BJ (cell line): ENCODE measurements at regions not wholly inside any gene's neighbourhood (a gene's known extent, or its start where the extent isn't known, plus 50 kb on each side); places are given as distances from the start of the nearest gene placed in this dataset.

Source experiments
- CTCF ChIA-PET: fragments of 350-600 bp; formaldehyde crosslinking; extraction: SDS; loops from one replicate; lab custom pipeline; 2021; ENCODE audit warnings: antibody characterized with exemption, inconsistent platforms; lab: Yijun Ruan, JAX
- POLR2A ChIA-PET: fragments of 300-600 bp; sonication (Branson Sonifier 250); formaldehyde crosslinking; extraction: SDS; loops from one replicate; lab custom pipeline; 2021; ENCODE audit warnings: antibody characterized with exemption; lab: Charles Lee
- DNase-seq: peaks from one replicate; pipeline ENCODE4 v3.0.0-alpha.2; 2011; ENCODE audit warnings: low read depth
- H3K27me3 ChIP-seq: 2 replicates; pipeline ENCODE4 v1.6.0; 2011; ENCODE audit warnings: low read length; ENCODE audit not compliant: control insufficient read depth, insufficient read depth
- H3K36me3 ChIP-seq: 2 replicates; pipeline ENCODE4 v1.5.1; 2011; ENCODE audit warnings: low read length; ENCODE audit not compliant: control insufficient read depth, insufficient read depth
- H3K4me3 ChIP-seq: 2 replicates; pipeline ENCODE4 v1.5.1; 2011; ENCODE audit warnings: low read depth, mild to moderate bottlenecking, control low read depth, low read length
- TF ChIP-seq, protein P1 (sequence below): IDR thresholded peaks from 2 replicates; pipeline ENCODE4 v1.5.1; 2011; ENCODE audit warnings: low read depth, mild to moderate bottlenecking, control low read depth, inconsistent platforms, low read length, moderate library complexity; ENCODE audit not compliant: insufficient read depth

DNA sequence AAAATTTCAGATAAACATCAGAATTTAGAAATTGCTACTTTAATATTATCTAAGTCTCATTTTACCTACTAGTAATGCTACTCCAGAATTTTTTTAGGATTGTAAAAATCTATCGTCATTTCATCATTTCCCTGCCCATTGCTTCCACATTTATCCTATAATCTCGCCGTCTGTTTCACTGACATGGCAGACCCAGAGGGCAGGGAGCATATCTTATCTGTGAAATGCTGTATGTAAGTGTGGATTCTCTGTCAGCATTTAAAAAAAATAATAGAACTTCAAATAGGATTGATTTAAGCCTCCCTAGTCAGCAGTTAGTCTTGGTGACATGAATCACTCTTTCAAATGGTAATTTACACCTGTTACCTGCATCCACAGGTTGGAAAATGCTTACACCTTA is 314.4 kb downstream of the PCDH7 start:
- POLR2A ChIA-PET: no interaction called here
- H3K4me3 ChIP-seq: no peak overlapping the region
- TF ChIP-seq, protein P1, sequence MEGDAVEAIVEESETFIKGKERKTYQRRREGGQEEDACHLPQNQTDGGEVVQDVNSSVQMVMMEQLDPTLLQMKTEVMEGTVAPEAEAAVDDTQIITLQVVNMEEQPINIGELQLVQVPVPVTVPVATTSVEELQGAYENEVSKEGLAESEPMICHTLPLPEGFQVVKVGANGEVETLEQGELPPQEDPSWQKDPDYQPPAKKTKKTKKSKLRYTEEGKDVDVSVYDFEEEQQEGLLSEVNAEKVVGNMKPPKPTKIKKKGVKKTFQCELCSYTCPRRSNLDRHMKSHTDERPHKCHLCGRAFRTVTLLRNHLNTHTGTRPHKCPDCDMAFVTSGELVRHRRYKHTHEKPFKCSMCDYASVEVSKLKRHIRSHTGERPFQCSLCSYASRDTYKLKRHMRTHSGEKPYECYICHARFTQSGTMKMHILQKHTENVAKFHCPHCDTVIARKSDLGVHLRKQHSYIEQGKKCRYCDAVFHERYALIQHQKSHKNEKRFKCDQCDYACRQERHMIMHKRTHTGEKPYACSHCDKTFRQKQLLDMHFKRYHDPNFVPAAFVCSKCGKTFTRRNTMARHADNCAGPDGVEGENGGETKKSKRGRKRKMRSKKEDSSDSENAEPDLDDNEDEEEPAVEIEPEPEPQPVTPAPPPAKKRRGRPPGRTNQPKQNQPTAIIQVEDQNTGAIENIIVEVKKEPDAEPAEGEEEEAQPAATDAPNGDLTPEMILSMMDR: no peak
- no peaks in the 10 kb centered on the region for H3K36me3 ChIP-seq
- no peak for DNase-seq
- CTCF ChIA-PET: interaction anchor here (0.7 kb wide), 1 partner anchor 313 kb away, joined by 3 read pairs; no protein-coding TSS in a partner anchor
- no peaks in the 10 kb centered on the region for H3K27me3 ChIP-seq

DNA sequence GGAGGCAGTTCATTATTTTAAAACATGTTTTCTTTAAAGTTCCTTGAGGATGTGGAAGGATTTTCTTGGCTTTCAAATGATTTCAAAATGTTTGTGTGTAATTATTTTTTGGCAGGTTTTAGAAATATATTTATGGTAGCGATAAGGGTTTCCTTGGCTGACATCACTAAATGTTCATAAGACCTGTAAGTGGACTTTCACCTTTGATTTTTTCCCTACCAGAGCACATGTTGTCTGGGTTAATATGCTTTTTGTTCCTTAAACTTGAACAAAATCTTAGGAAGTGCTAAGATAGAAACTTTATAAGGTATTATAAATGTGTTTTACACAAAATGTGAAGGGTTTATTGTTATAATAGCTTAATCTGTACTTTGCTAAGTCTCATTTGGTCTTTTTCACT is 315.6 kb downstream of the PCDH7 start:
- Histone ChIP-seq H3K36me3 (no peaks in the 10 kb centered on the region), H3K4me3 (no peak overlapping the region), H3K27me3 (no peaks in the 10 kb centered on the region)
- ChIA-PET CTCF (interaction anchor here (0.7 kb wide), 1 partner anchor 11 kb away, joined by 3 read pairs; no protein-coding TSS in a partner anchor), POLR2A (interaction anchor here (0.7 kb wide), 1 partner anchor 22 kb away, joined by 4 read pairs; no protein-coding TSS in a partner anchor)
- TF ChIP-seq, protein P1: no peak
- no peak for DNase-seq

DNA sequence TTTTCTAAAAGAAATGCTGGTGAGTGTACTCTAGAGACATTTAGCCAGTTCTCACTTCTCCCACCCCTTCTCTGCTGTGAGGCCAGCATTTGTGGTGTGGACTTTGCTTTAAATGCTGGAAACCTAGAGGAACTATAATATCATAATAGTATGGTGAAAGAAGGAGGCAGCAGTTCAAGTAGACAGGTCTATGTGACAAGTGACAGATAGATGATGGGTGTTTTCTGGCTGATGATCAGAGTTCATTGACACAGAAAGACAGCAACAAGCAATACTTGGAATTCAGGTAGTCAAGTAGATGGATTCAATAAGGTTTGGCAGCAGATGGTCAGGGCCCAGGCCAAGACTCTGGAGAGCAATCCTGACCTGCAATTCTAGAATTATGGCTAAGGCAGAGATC is 317.5 kb downstream of the PCDH7 start:
- Histone ChIP-seq H3K27me3 (no peaks in the 10 kb centered on the region), H3K36me3 (no peaks in the 10 kb centered on the region), H3K4me3 (no peak overlapping the region)
- ChIA-PET POLR2A (no interaction called here), CTCF (no interaction called here)
- TF ChIP-seq, protein P1: no peak
- DNase-seq: no peak

DNA sequence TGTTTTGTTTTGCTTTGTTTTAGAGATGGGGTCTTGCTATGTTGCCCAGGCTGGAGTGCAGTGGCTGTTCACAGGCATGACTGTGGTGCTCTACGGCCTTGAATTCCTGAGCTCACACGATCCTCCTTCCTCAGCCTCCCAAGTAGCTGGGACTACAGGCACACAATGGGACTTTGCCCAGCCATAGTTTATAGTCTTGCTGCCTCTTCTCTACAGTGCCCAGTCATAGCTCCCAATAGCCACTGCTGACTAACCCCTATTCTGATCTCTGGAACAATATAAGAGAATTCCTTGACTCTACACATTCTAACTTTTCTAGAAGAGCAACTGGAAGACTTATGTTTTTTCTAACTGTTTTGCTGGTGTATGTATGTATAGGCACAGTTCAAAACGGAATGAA is 319.2 kb downstream of the PCDH7 start:
- ChIA-PET CTCF (interaction anchor here (0.8 kb wide), 1 partner anchor 120 kb away, joined by 3 read pairs; no protein-coding TSS in a partner anchor), POLR2A (no interaction called here)
- Histone ChIP-seq H3K4me3 (no peak overlapping the region), H3K27me3 (no peaks in the 10 kb centered on the region), H3K36me3 (no peaks in the 10 kb centered on the region)
- TF ChIP-seq, protein P1: no peak
- DNase-seq: no peak

DNA sequence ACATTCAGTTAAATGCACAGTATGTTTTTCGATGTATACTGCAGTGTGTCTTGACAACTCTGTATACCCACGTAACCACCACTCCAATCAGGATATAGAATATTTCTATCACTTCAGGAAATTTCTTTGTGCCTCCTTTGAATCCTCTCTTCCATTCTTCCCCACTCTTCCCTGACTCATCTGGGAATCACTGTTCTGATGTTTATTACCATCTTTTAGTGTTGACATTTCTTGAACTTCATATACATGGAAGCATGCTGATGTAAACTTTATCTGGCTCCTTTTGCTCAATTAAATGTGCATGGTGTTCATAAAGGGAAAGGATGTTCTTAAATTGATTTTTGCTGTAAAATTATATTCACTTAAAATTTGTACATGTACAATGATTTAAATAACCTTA is 319.9 kb downstream of the PCDH7 start:
- H3K36me3 ChIP-seq: no peaks in the 10 kb centered on the region
- H3K27me3 ChIP-seq: no peaks in the 10 kb centered on the region
- CTCF ChIA-PET: no interaction called here
- H3K4me3 ChIP-seq: no peak overlapping the region
- POLR2A ChIA-PET: no interaction called here
- TF ChIP-seq, protein P1: no peak
- DNase-seq: no peak
